Umbilical cord (tissue), 1 donor: ENCODE measurements at regions not wholly inside any gene's neighbourhood (a gene's known extent, or its start where the extent isn't known, plus 50 kb on each side); places are given as distances from the start of the nearest gene placed in this dataset.

Source experiments
- DNase-seq: peaks from one replicate; pipeline ENCODE4 v3.0.0-alpha.2; 2015; ENCODE audit warnings: low spot score

GRCh38 chr2:58974426-58974825 is 733.3 kb upstream of the FANCL start:
- DNase-seq: no peak

GRCh38 chr2:58973811-58974281 is 732.7 kb upstream of the FANCL start:
- DNase-seq: peak; percentile 80

GRCh38 chr2:58972737-58973136 is 731.6 kb upstream of the FANCL start:
- no peak for DNase-seq

- no peak for DNase-seq
Observed at GRCh38 chr2:58971511-58972360, 730.6 kb upstream of the FANCL start.

- no peak for DNase-seq
Observed at GRCh38 chr2:58970365-58970764, 729.2 kb upstream of the FANCL start.

- no peak for DNase-seq
Observed at GRCh38 chr2:58968885-58969284, 727.8 kb upstream of the FANCL start.

GRCh38 chr2:58967736-58968135 is 726.6 kb upstream of the FANCL start:
- DNase-seq: peak; percentile 24

GRCh38 chr2:58965602-58966001 is 724.5 kb upstream of the FANCL start:
- DNase-seq: no peak

GRCh38 chr2:58959996-58960395 is 718.9 kb upstream of the FANCL start:
- DNase-seq: peak; percentile 21

- DNase-seq: peak; percentile 15
Observed at GRCh38 chr2:58957188-58957840, 716.2 kb upstream of the FANCL start.

- no peak for DNase-seq
Observed at GRCh38 chr2:58954880-58955385, 713.8 kb upstream of the FANCL start.

- no peak for DNase-seq
Observed at GRCh38 chr2:58951722-58952121, 710.6 kb upstream of the FANCL start.

GRCh38 chr2:58950795-58951462 is 709.8 kb upstream of the FANCL start:
- no peak for DNase-seq

- no peak for DNase-seq
Observed at GRCh38 chr2:58939388-58939787, 698.3 kb upstream of the FANCL start.

GRCh38 chr2:58938988-58939387 is 697.9 kb upstream of the FANCL start:
- no peak for DNase-seq

GRCh38 chr2:58932801-58933200 is 691.7 kb upstream of the FANCL start:
- no peak for DNase-seq

- no peak for DNase-seq
Observed at GRCh38 chr2:58930537-58930936, 689.4 kb upstream of the FANCL start.

GRCh38 chr2:58928973-58929372 is 687.8 kb upstream of the FANCL start:
- DNase-seq: no peak

- no peak for DNase-seq
Observed at GRCh38 chr2:58928391-58928790, 687.3 kb upstream of the FANCL start.

- DNase-seq: no peak
Observed at GRCh38 chr2:58926112-58926511, 685.0 kb upstream of the FANCL start.

GRCh38 chr2:58925676-58926081 is 684.6 kb upstream of the FANCL start:
- DNase-seq: no peak

- DNase-seq: no peak
Observed at GRCh38 chr2:58923869-58924268, 682.7 kb upstream of the FANCL start.
